A549 (cell line): ENCODE measurements at regions not wholly inside any gene's neighbourhood (a gene's known extent, or its start where the extent isn't known, plus 50 kb on each side); places are given as distances from the start of the nearest gene placed in this dataset.

ENCODE experiments used
- BHLHE40 ChIP-seq: IDR thresholded peaks from 2 replicates; pipeline ENCODE4 v1.6.1; 2012; ENCODE audit warnings: low read depth, low read length, inconsistent platforms
- E2F6 ChIP-seq: IDR thresholded peaks from 2 replicates; pipeline ENCODE4 v1.6.1; 2012; ENCODE audit warnings: low read depth, borderline replicate concordance
- HOXA7 ChIP-seq: fragments of 250-450 bp; sonication (Bioruptor Pico); IDR thresholded peaks from 2 replicates; pipeline ENCODE4 v1.5.0; 2020; ENCODE audit warnings: mild to moderate bottlenecking, moderate library complexity
- RFX5 ChIP-seq: fragments of 450-650 bp; IDR thresholded peaks from 2 replicates; pipeline ENCODE4 v1.7.1; 2014; ENCODE audit warnings: antibody characterized with exemption, mild to moderate bottlenecking, moderate library complexity
- TF ChIP-seq, protein P1 (sequence below): fragments of >200 bp; sonication (Bioruptor Twin); formaldehyde crosslinking; IDR thresholded peaks from 3 replicates; pipeline ENCODE4 v1.5.1; 2016

- TF ChIP-seq HOXA7 (no peak), RFX5 (no peak), E2F6 (no peak), BHLHE40 (no peak)
- TF ChIP-seq, protein P1, sequence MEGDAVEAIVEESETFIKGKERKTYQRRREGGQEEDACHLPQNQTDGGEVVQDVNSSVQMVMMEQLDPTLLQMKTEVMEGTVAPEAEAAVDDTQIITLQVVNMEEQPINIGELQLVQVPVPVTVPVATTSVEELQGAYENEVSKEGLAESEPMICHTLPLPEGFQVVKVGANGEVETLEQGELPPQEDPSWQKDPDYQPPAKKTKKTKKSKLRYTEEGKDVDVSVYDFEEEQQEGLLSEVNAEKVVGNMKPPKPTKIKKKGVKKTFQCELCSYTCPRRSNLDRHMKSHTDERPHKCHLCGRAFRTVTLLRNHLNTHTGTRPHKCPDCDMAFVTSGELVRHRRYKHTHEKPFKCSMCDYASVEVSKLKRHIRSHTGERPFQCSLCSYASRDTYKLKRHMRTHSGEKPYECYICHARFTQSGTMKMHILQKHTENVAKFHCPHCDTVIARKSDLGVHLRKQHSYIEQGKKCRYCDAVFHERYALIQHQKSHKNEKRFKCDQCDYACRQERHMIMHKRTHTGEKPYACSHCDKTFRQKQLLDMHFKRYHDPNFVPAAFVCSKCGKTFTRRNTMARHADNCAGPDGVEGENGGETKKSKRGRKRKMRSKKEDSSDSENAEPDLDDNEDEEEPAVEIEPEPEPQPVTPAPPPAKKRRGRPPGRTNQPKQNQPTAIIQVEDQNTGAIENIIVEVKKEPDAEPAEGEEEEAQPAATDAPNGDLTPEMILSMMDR = peak; percentile 34; the same call in 2 of the 3 replicates
Measured at GRCh38 chr19:13574933-13575332, 68.7 kb upstream of the CACNA1A start.
